NT2/D1 (cell line): ENCODE measurements at regions not wholly inside any gene's neighbourhood (a gene's known extent, or its start where the extent isn't known, plus 50 kb on each side); places are given as distances from the start of the nearest gene placed in this dataset.

Experiments used
- DNase-seq: peaks from one replicate; pipeline ENCODE4 v3.0.0-alpha.2; 2011; ENCODE audit warnings: low read depth, low spot score
- H3K27me3 ChIP-seq: 2 replicates; pipeline ENCODE4 v1.6.0; 2011; ENCODE audit warnings: mild to moderate bottlenecking; ENCODE audit not compliant: insufficient read length, insufficient read depth
- H3K36me3 ChIP-seq: 2 replicates; pipeline ENCODE4 v1.6.1; 2011; ENCODE audit warnings: mild to moderate bottlenecking, low read length, mixed read lengths; ENCODE audit not compliant: insufficient read depth, insufficient read length
- H3K4me1 ChIP-seq: 2 replicates; pipeline ENCODE4 v1.5.1; 2011; ENCODE audit not compliant: insufficient read depth, insufficient read length
- H3K4me3 ChIP-seq: 2 replicates; pipeline ENCODE4 v1.5.1; 2011; ENCODE audit warnings: low read depth; ENCODE audit not compliant: insufficient read length
- H3K9ac ChIP-seq: 2 replicates; pipeline ENCODE4 v1.6.0; 2011; ENCODE audit warnings: low read depth; ENCODE audit not compliant: insufficient read length
- H3K9me3 ChIP-seq: 2 replicates; pipeline ENCODE4 v1.5.1; 2011; ENCODE audit warnings: mild to moderate bottlenecking, low read length; ENCODE audit not compliant: insufficient read depth
- SUZ12 ChIP-seq: IDR thresholded peaks from 2 replicates; pipeline ENCODE4 v1.6.1; 2011; ENCODE audit not compliant: insufficient read length, insufficient read depth; ENCODE audit errors: extremely low read depth
- YY1 ChIP-seq: IDR thresholded peaks from 2 replicates; pipeline ENCODE4 v1.6.1; 2011; ENCODE audit not compliant: insufficient read length, insufficient read depth
- ZNF274 ChIP-seq: IDR thresholded peaks from 2 replicates; pipeline ENCODE4 v1.6.1; 2011; ENCODE audit warnings: mild to moderate bottlenecking, low read depth, low read length

DNA sequence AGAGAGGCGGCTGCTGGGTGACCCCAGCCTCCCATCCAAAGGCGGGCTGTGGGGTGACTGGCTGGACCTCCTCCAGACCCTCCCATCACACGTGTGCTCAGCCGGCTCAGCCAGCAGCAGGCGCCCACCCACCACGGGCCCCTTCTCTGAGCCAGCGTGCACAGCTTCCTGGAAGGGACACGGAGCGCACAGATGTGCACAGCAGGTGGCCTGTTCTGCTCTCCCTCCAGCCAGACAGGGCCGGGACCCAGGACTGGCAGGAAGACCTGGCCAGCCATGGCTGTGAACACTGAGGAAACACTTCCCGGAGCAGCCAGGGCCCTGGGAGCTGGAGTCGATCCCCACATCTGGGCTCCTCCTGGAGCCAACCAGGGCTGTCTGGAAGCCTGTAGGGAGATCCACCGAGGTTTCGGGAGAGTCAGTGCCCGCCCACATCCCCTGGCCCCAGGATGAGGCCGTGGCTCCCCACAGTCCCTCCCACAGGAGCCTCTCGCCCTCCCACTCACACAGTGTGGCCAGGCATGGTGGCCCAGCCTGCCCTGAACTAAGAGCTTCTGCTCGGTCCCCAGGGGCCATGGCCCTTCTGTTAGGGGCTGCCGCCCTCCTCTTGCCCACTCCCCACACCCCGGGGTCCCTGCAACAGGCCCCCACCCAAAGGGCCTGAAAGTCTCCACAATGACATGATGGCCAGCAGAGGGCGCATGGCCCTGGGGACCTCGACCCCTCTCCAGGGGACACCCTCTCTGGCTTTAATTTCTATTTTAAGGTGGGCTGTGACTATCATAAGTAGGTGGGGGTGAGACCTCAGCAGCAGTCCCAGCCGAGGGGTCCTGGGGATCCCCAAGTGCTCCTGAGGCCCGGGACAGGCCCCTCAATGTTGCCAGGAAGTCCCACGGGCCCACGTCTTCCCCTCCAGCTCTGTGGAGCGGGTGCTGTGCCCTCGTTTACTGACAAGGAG is 90.6 kb upstream of the FGF3 start:
- DNase-seq, result no peak
- H3K4me1 ChIP-seq, result peaks cover 10% of the 10 kb centered on the region
- H3K9ac ChIP-seq, result no peak overlapping the region
- no peaks in the 10 kb centered on the region for H3K9me3 ChIP-seq
- TF ChIP-seq SUZ12, result no peak
- TF ChIP-seq ZNF274, result no peak
- no peak for TF ChIP-seq YY1
- no peaks in the 10 kb centered on the region for H3K27me3 ChIP-seq
- no peak overlapping the region for H3K4me3 ChIP-seq
- no peaks in the 10 kb centered on the region for H3K36me3 ChIP-seq

DNA sequence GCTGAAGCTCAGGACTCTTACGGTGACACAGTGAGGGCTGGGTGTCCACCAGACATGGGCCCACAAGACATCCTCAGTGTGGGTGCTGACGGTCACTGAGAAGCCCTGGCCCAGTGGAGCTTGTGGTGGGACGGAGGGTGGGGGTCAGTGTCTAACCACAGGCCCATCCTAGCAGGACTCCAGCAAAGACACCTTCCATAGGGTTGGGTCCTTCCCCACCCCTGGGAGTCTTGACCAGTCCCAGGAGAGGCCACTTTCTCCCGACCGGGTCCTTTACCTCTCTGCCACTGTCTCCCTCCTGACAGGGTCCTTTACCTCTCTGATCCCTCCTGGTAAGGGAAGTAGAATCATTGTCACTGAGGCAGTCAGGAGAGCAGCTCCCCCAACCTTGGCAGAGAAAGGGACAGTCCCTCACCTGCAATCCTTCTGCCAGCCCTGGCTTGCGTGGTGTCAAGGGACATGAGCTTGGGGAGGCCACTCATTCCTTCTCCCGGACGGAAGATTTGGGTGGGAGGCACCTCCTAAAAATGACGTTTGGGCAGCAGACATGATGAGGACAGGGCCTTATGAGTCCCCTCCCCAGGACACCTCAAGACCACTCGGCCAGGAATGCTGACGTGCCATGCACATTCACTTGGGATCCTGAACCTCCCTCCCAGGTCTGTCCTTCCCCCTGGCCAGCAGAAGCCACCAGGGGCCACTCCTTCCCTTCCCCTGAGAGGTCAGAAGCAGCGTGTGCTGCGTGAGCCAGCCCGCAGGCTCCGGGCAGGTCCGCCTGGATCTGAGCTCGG is 91.5 kb upstream of the FGF3 start:
- peaks cover 10% of the 10 kb centered on the region for H3K4me1 ChIP-seq
- no peaks in the 10 kb centered on the region for H3K36me3 ChIP-seq
- H3K9me3 ChIP-seq, result no peaks in the 10 kb centered on the region
- H3K4me3 ChIP-seq, result no peak overlapping the region
- H3K9ac ChIP-seq, result no peak overlapping the region
- no peak for DNase-seq
- H3K27me3 ChIP-seq, result peaks cover 3% of the 10 kb centered on the region
- no peak for TF ChIP-seq YY1
- TF ChIP-seq ZNF274, result no peak
- no peak for TF ChIP-seq SUZ12

DNA sequence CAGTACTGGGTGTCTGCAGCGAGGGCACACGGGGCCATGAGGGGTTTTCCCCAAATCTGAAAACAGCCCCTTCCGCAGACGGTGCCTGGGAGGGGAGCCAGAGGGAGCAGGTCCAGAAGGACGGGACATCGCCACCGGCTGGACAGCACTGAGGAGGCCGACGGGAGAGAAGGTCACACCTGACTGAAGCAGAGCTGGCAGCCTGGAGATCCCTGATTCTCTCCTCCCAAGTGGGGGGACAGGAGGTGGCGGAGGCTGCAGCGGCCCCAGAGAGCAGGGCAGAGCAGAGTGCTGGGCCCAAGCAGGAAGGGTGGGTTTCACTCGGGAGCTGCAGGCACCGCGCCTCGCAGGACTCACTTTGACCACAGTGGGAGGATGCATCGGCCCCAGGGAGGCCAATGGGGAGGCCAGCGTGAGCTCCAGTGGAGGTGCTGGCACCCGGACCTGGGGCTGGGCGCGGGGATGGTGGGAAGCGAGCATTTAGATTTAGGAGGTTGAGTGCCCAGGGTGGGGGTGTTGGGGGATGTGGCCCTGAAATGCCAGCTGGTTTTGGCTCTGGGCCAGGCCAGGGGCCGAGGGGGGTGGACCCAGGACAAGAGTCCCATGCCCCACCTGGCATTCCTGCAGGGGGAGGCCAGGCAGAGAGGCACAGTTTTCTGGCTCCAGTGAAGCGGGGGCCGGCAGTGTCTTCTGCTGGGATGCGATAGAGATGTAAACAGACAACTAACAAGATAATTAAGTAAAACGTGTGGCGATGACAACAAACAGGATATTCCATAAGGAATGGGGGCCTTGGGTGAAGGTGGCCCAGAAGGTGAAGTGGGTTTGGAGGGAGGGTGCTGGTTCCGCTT is 92.3 kb upstream of the FGF3 start:
- H3K9me3 ChIP-seq, result no peaks in the 10 kb centered on the region
- TF ChIP-seq ZNF274 (no peak), SUZ12 (no peak), YY1 (no peak)
- H3K4me1 ChIP-seq, result peaks cover 6% of the 10 kb centered on the region
- no peak for DNase-seq
- no peak overlapping the region for H3K9ac ChIP-seq
- no peaks in the 10 kb centered on the region for H3K36me3 ChIP-seq
- H3K4me3 ChIP-seq, result no peak overlapping the region
- H3K27me3 ChIP-seq, result peaks cover 10% of the 10 kb centered on the region

DNA sequence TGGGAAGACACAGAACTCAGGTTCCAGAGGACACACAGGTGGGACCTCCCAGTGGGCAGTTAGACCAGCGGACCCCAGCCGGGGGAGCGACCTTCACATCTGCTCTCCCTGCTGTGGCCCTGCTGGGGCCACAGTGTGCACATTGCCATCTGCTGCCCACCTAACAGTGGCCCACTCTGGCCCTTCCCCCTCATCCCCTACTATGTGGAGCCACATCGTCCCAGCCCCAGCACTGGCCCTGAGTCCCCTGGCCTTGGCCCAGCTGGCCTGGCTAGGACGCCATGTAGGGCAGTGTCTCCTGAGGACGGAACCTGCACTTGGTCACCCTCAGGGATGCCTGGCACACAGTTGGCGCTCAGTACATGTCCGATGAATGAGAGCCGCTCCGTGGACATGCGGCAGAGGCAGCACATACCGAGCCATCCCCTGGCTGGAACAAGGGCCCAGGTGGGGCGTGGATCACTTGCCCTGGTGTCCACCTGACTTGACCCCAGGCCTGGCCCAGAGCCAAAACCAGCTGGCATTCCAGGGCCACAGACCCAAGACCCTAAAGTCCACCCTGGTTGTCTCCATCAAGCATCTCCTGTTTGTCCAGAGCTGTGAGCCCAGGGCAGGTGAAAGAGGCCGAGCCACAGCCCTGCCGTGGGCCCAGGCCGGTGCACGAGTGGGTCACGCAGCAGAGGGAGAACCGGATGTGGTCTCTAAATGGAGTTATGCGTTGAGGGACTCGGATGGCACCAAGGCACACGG is 93.1 kb upstream of the FGF3 start:
- H3K27me3 ChIP-seq, result peaks cover 18% of the 10 kb centered on the region
- H3K9ac ChIP-seq, result no peak overlapping the region
- DNase-seq, result no peak
- H3K9me3 ChIP-seq, result no peaks in the 10 kb centered on the region
- H3K36me3 ChIP-seq, result no peaks in the 10 kb centered on the region
- no peak overlapping the region for H3K4me3 ChIP-seq
- no peak for TF ChIP-seq SUZ12
- TF ChIP-seq YY1, result no peak
- no peak for TF ChIP-seq ZNF274
- H3K4me1 ChIP-seq, result peaks cover 6% of the 10 kb centered on the region

DNA sequence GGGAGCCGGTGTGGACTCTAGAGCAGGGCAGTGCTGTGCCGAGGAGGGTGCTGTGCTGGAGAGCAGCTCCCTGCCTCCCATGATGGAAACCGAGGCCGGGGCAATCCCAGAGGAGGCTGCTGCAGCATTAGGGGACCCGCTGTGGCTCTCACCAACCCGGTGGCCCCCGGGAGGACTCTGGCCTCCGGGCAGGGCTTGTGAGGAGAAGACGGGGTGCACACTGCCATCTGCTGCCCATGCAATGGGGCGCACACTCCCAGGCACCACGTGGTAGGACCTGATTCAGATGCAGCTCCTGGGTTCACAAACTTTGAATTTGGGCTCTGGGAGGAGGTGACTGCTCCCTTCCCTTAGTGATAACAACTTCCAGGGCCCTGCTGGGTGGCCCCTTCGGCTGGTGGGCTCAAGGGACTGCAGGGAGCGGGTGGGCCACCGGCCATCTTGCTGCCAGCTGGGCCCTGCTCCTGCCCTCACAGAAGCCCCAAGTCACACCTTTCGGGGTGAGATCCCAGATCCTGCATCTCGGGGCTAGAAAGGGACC is 93.8 kb upstream of the FGF3 start:
- H3K36me3 ChIP-seq, result no peaks in the 10 kb centered on the region
- TF ChIP-seq ZNF274, result no peak
- TF ChIP-seq SUZ12, result no peak
- TF ChIP-seq YY1, result no peak
- H3K27me3 ChIP-seq, result peaks cover 25% of the 10 kb centered on the region
- H3K9me3 ChIP-seq, result no peaks in the 10 kb centered on the region
- H3K4me3 ChIP-seq, result no peak overlapping the region
- DNase-seq, result no peak
- peaks cover 6% of the 10 kb centered on the region for H3K4me1 ChIP-seq
- H3K9ac ChIP-seq, result no peak overlapping the region

DNA sequence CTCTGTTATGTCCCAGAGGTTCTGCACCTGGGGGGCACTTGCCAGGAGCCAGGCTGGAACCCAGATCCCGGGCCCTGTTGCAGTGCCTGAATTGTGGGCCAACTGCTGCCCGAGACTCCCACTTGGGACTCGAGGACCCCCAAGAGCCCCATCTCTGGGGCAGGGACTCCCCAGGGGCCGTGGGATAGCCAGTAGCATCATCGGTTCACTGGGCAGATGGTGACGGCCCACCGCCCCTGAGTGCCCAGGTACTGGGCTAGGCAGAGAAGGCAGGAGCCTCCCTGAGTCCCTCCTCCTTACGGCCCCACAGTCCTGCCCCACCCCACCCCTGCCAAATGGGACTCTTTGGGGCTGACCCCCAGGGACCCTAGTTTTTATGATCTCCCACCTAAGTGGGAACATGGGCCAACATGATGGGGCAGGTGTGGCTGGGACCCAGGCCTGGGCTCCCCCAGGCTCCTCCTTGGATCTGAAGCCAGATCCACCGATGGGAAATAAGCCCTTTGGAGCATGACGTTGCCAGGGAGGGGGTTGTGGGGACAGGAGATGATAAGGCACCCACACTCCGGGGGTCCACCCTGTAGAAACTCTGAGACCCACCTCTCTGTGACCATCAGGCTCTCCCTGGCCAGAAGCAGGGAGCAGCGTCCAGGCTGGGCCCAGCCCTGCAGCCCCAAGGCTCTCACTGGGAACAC is 94.5 kb upstream of the FGF3 start:
- H3K27me3 ChIP-seq, result peaks cover 32% of the 10 kb centered on the region
- no peaks in the 10 kb centered on the region for H3K36me3 ChIP-seq
- TF ChIP-seq YY1, result no peak
- no peak for TF ChIP-seq SUZ12
- TF ChIP-seq ZNF274, result no peak
- no peak overlapping the region for H3K4me3 ChIP-seq
- H3K4me1 ChIP-seq, result peaks cover 6% of the 10 kb centered on the region
- DNase-seq, result no peak
- no peak overlapping the region for H3K9ac ChIP-seq
- no peaks in the 10 kb centered on the region for H3K9me3 ChIP-seq
